ENCODE measurements at regions not wholly inside any gene's neighbourhood (a gene's known extent, or its start where the extent isn't known, plus 50 kb on each side); places are given as distances from the start of the nearest gene placed in this dataset.

- no peak for DNase-seq
- no peaks in the 10 kb centered on the region for H3K9me3 ChIP-seq
- no peaks in the 10 kb centered on the region for H3K36me3 ChIP-seq (ENCODE audit: low read depth, missing control alignments)
- intact Hi-C loops (cut with DNase I; ENCODE audit: low total_unique reads): no loop called here
- H3K4me3 ChIP-seq: no peak overlapping the region
- WGBS, 2 donors: 53 to 72% methylated on average over 1 of the region's 1 CpG
- no peaks in the 10 kb centered on the region for H3K27me3 ChIP-seq
- no peak overlapping the region for H3K27ac ChIP-seq
- no peaks in the 10 kb centered on the region for H3K4me1 ChIP-seq
- TF ChIP-seq POLR2A (IDR thresholded peaks at IDR 0.05): no peak
- TF ChIP-seq CTCF (IDR thresholded peaks at IDR 0.05): no peak
Observed at GRCh38 chr5:28313953-28314352, 1275.6 kb upstream of the CDH9 start.

- TF ChIP-seq CTCF (IDR thresholded peaks at IDR 0.05): no peak
- no peak for TF ChIP-seq POLR2A (IDR thresholded peaks at IDR 0.05)
- DNase-seq: no peak
- WGBS, 2 donors: 95 to 96% methylated on average over 2 of the region's 2 CpGs
- H3K4me3 ChIP-seq: no peak overlapping the region
- no peaks in the 10 kb centered on the region for H3K36me3 ChIP-seq (ENCODE audit: low read depth, missing control alignments)
- no peaks in the 10 kb centered on the region for H3K9me3 ChIP-seq
- intact Hi-C loops (cut with DNase I; ENCODE audit: low total_unique reads): no loop called here
- H3K4me1 ChIP-seq: no peaks in the 10 kb centered on the region
- no peaks in the 10 kb centered on the region for H3K27me3 ChIP-seq
- no peak overlapping the region for H3K27ac ChIP-seq
Observed at GRCh38 chr5:28313321-28313951, 1275.0 kb upstream of the CDH9 start.

- H3K9me3 ChIP-seq: no peaks in the 10 kb centered on the region
- TF ChIP-seq POLR2A (IDR thresholded peaks at IDR 0.05) (no peak), CTCF (IDR thresholded peaks at IDR 0.05) (no peak)
- H3K27me3 ChIP-seq: no peaks in the 10 kb centered on the region
- 88 to 93% methylated on average over 6 of the region's 6 CpGs for WGBS, 2 donors
- no peak for DNase-seq
- H3K36me3 ChIP-seq (ENCODE audit: low read depth, missing control alignments): no peaks in the 10 kb centered on the region
- H3K27ac ChIP-seq: no peak overlapping the region
- intact Hi-C loops (cut with DNase I; ENCODE audit: low total_unique reads): no loop called here
- no peaks in the 10 kb centered on the region for H3K4me1 ChIP-seq
- H3K4me3 ChIP-seq: no peak overlapping the region
Observed at GRCh38 chr5:28310696-28311095, 1272.3 kb upstream of the CDH9 start.

- H3K9me3 ChIP-seq: no peaks in the 10 kb centered on the region
- no peak for DNase-seq
- intact Hi-C loops (cut with DNase I; ENCODE audit: low total_unique reads): no loop called here
- 74 to 83% methylated on average over 1 of the region's 1 CpG for WGBS, 2 donors
- H3K36me3 ChIP-seq (ENCODE audit: low read depth, missing control alignments): no peaks in the 10 kb centered on the region
- H3K4me3 ChIP-seq: no peak overlapping the region
- no peaks in the 10 kb centered on the region for H3K27me3 ChIP-seq
- no peak for TF ChIP-seq CTCF (IDR thresholded peaks at IDR 0.05)
- H3K4me1 ChIP-seq: no peaks in the 10 kb centered on the region
- H3K27ac ChIP-seq: no peak overlapping the region
Observed at GRCh38 chr5:28305891-28306290, 1267.5 kb upstream of the CDH9 start.

GRCh38 chr5:28301712-28302111, 1263.3 kb upstream of the CDH9 start:
- WGBS, 2 donors: 33 to 81% methylated on average over 2 of the region's 2 CpGs
- TF ChIP-seq POLR2A (IDR thresholded peaks at IDR 0.05): no peak
- TF ChIP-seq CTCF (IDR thresholded peaks at IDR 0.05): no peak
- Histone ChIP-seq H3K4me3 (no peak overlapping the region), H3K27me3 (no peaks in the 10 kb centered on the region), H3K36me3 (ENCODE audit: low read depth, missing control alignments) (no peaks in the 10 kb centered on the region), H3K9me3 (no peaks in the 10 kb centered on the region), H3K27ac (no peak overlapping the region), H3K4me1 (no peaks in the 10 kb centered on the region)
- DNase-seq: no peak
- intact Hi-C loops (cut with DNase I; ENCODE audit: low total_unique reads): no loop called here

All from testis (tissue), 2 donors.